ENCODE measurements at regions not wholly inside any gene's neighbourhood (a gene's known extent, or its start where the extent isn't known, plus 50 kb on each side); places are given as distances from the start of the nearest gene placed in this dataset.

- Histone ChIP-seq H3K36me3 (no peaks in the 10 kb centered on the region), H3K9me3 (no peaks in the 10 kb centered on the region), H3K4me1 (no peaks in the 10 kb centered on the region), H3K4me3 (no peak overlapping the region), H3K27ac (no peak overlapping the region), H3K27me3 (no peaks in the 10 kb centered on the region)
- DNase-seq (ENCODE audit: low spot score in 2 of 2) = no peak
- no peak for TF ChIP-seq CTCF (IDR thresholded peaks at IDR 0.05)
- intact Hi-C loops (cut with DNase I) = no loop called here
These were observed 53.5 kb upstream of the ARL8B start for GRCh38 chr3:5068531-5069050.

GRCh38 chr3:5069627-5070026, 52.5 kb upstream of the ARL8B start:
- intact Hi-C loops (cut with DNase I) = no loop called here
- Histone ChIP-seq H3K27ac (no peak overlapping the region), H3K36me3 (no peaks in the 10 kb centered on the region), H3K9me3 (no peaks in the 10 kb centered on the region), H3K27me3 (no peaks in the 10 kb centered on the region), H3K4me1 (no peaks in the 10 kb centered on the region), H3K4me3 (no peak overlapping the region)
- no peak for TF ChIP-seq CTCF (IDR thresholded peaks at IDR 0.05)
- DNase-seq (ENCODE audit: low spot score in 2 of 2) = no peak

- Histone ChIP-seq H3K27me3 (no peaks in the 10 kb centered on the region), H3K4me3 (no peak overlapping the region), H3K36me3 (no peaks in the 10 kb centered on the region), H3K4me1 (no peaks in the 10 kb centered on the region), H3K27ac (no peak overlapping the region), H3K9me3 (no peaks in the 10 kb centered on the region)
- no peak for TF ChIP-seq CTCF (IDR thresholded peaks at IDR 0.05)
- intact Hi-C loops (cut with DNase I) = no loop called here
- DNase-seq (ENCODE audit: low spot score in 2 of 2) = no peak
These were observed 51.0 kb upstream of the ARL8B start for GRCh38 chr3:5071061-5071460.

GRCh38 chr3:5072100-5072816, 49.8 kb upstream of the ARL8B start:
- no peak overlapping the region for H3K4me3 ChIP-seq
- DNase-seq (ENCODE audit: low spot score in 2 of 2) = no peak
- no peaks in the 10 kb centered on the region for H3K9me3 ChIP-seq
- no peaks in the 10 kb centered on the region for H3K4me1 ChIP-seq
- TF ChIP-seq CTCF (IDR thresholded peaks at IDR 0.05) = no peak
- intact Hi-C loops (cut with DNase I) = no loop called here
- no peak overlapping the region for H3K27ac ChIP-seq
- H3K36me3 ChIP-seq = no peaks in the 10 kb centered on the region
- no peaks in the 10 kb centered on the region for H3K27me3 ChIP-seq
